Left lung (tissue), 4 donors: ENCODE measurements at regions not wholly inside any gene's neighbourhood (a gene's known extent, or its start where the extent isn't known, plus 50 kb on each side); places are given as distances from the start of the nearest gene placed in this dataset.

Experiments used
- ATAC-seq: fragments of 200-7000 bp; cut with Tn5 transposase; one replicate; pipeline ENCODE4 v1.9.1; 2020; ENCODE audit warnings: moderate library complexity
- DNase-seq, 4 donors: peaks; one replicate each; pipeline ENCODE4 v3.0.0-alpha.2; 2013 to 2020
- H3K27ac ChIP-seq, 2 donors: fragments of 200-600 bp; sonication (generic) in 1 of 2; one replicate each; pipeline versions ENCODE4 v1.5.0 to v1.8.0; 2020 to 2021
- H3K27me3 ChIP-seq, 2 donors: fragments of 200-600 bp; sonication (generic) in 1 of 2; one replicate each; pipeline versions ENCODE4 v1.5.0 to v1.8.0; 2020 to 2021
- H3K36me3 ChIP-seq, 2 donors: fragments of 200-600 bp; sonication (generic) in 1 of 2; one replicate each; pipeline versions ENCODE4 v1.5.0 to v1.8.0; 2020 to 2021
- H3K4me1 ChIP-seq, 2 donors: fragments of 200-600 bp; one replicate each; pipeline ENCODE4 v1.8.0; 2021
- H3K4me3 ChIP-seq, 2 donors: fragments of 200-600 bp; sonication (generic) in 1 of 2; one replicate each; pipeline versions ENCODE4 v1.5.0 to v1.8.0; 2020 to 2021; ENCODE audit warnings: mild to moderate bottlenecking in 1 of 2
- H3K9me3 ChIP-seq, 2 donors: fragments of 200-600 bp; sonication (generic) in 1 of 2; one replicate each; pipeline versions ENCODE4 v1.5.0 to v1.8.0; 2020 to 2021
- CTCF ChIP-seq, 2 donors: fragments of 200-600 bp; sonication (generic) in 1 of 2; IDR thresholded peaks; one replicate each; pipeline versions ENCODE4 v1.5.0 to v1.8.0; 2021; ENCODE audit warnings: antibody characterized with exemption in 2 of 2
- intact Hi-C, 2 donors: fragments of 100-400 bp; cut with DNase I; formaldehyde crosslinking; loops; one replicate each; pipeline versions ENCODE4 v1.11.2 to v1.14.2; 2022
- donor health status: DM: no; HTN: yes; CAD: no.
- donor health status: DM: no; HTN: no; CAD: no.

GRCh38 chr1:59079434-59080140 is 217.3 kb upstream of the FGGY start:
- intact Hi-C loops = no loop called here
- no peaks in the 10 kb centered on the region for H3K36me3 ChIP-seq
- H3K27me3 ChIP-seq = no peaks in the 10 kb centered on the region
- no peaks in the 10 kb centered on the region for H3K9me3 ChIP-seq
- no peak for ATAC-seq
- TF ChIP-seq CTCF (IDR thresholded peaks at IDR 0.05) = no peak
- no peak overlapping the region for H3K27ac ChIP-seq
- H3K4me3 ChIP-seq = no peak overlapping the region
- DNase-seq = peak in 1 of 4 donors; percentile 46
- peaks cover 3 to 8% of the 10 kb centered on the region in 2 donors for H3K4me1 ChIP-seq

DNA sequence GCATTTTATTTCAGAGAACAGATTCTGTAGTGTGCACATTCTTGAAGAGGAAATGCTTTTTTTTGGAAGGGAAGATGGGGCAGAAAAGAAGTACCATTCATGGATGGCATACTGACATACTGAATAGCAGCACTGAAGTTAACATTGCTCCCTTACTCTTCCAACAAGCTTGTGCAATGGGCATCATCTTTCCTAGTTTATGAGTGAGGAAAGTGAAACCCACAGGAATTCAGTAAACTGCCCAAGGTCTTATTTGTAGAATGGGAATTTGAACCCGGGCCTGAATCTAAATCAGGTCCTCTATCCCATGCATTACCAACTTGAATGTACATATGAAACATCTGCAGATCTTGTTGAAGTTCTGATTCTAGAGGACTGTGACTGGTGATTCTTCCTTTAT is 215.7 kb upstream of the FGGY start:
- no peak overlapping the region for H3K27ac ChIP-seq
- H3K27me3 ChIP-seq = no peaks in the 10 kb centered on the region
- no peak for DNase-seq
- intact Hi-C loops = no loop called here
- no peaks in the 10 kb centered on the region for H3K9me3 ChIP-seq
- H3K4me1 ChIP-seq = peaks cover 3 to 9% of the 10 kb centered on the region in 2 donors
- no peak overlapping the region for H3K4me3 ChIP-seq
- ATAC-seq = no peak
- no peaks in the 10 kb centered on the region for H3K36me3 ChIP-seq
- no peak for TF ChIP-seq CTCF (IDR thresholded peaks at IDR 0.05)

DNA sequence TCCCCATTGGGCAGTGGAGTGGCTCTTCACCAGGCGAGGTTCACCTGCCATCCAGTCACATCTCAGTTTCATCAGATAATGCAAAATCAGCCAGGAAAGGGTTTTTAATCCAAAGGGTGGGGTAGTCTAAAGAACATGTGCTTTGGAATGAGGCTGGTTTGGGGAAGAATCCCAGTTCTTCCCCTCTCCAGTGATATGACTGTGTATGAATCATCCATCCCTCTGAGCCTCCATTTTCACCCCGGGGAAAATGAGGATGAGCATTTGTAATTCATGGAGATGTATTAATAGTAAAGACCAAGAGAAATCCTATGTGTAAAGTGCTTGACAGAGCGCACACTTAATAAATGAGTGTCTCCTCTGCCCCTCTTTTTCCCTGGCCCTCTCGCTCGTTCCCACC is 215.1 kb upstream of the FGGY start:
- Histone ChIP-seq H3K36me3 (no peaks in the 10 kb centered on the region), H3K4me3 (no peak overlapping the region), H3K27me3 (no peaks in the 10 kb centered on the region), H3K4me1 (peaks cover 3 to 9% of the 10 kb centered on the region in 2 donors), H3K27ac (no peak overlapping the region), H3K9me3 (no peaks in the 10 kb centered on the region)
- DNase-seq (no peak), ATAC-seq (no peak)
- intact Hi-C loops = no loop called here
- TF ChIP-seq CTCF (IDR thresholded peaks at IDR 0.05) = no peak

GRCh38 chr1:59083946-59084865 is 212.7 kb upstream of the FGGY start:
- Histone ChIP-seq H3K4me3 (no peak overlapping the region), H3K4me1 (peaks cover 3 to 9% of the 10 kb centered on the region in 2 donors), H3K27me3 (no peaks in the 10 kb centered on the region), H3K36me3 (no peaks in the 10 kb centered on the region), H3K27ac (peak overlapping the region in 1 of 2 donors; percentile 10), H3K9me3 (peaks cover 0 to 7% of the 10 kb centered on the region in 2 donors)
- TF ChIP-seq CTCF (IDR thresholded peaks at IDR 0.05) = no peak
- ATAC-seq = peak; percentile 17
- DNase-seq = no peak
- intact Hi-C loops = no loop called here

DNA sequence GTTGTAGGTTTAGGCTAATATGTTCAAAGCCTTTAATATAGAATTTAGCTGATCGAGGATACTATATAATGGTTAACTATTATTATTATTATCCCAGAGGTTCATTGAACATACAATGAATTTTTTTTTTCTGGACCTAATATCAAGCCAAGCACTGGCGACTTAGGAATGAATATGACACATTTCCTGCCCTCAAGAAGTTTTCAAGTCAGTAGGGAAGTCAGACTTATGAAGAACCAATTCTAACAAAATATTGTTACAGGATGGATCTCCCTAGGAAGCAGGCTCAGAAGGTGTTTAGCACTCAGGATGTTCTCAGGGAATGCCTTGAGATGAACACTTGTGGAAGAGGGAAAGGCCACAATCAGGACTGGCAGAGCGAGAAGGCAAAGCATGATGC is 211.8 kb upstream of the FGGY start:
- no peaks in the 10 kb centered on the region for H3K36me3 ChIP-seq
- no peak for DNase-seq
- no peak overlapping the region for H3K4me3 ChIP-seq
- no peaks in the 10 kb centered on the region for H3K27me3 ChIP-seq
- H3K27ac ChIP-seq = no peak overlapping the region
- TF ChIP-seq CTCF (IDR thresholded peaks at IDR 0.05) = no peak
- H3K4me1 ChIP-seq = peaks cover 3 to 9% of the 10 kb centered on the region in 2 donors
- H3K9me3 ChIP-seq = peaks cover 0 to 13% of the 10 kb centered on the region in 2 donors
- intact Hi-C loops = no loop called here
- no peak for ATAC-seq
